ENCODE measurements at regions not wholly inside any gene's neighbourhood (a gene's known extent, or its start where the extent isn't known, plus 50 kb on each side); places are given as distances from the start of the nearest gene placed in this dataset.

DNA sequence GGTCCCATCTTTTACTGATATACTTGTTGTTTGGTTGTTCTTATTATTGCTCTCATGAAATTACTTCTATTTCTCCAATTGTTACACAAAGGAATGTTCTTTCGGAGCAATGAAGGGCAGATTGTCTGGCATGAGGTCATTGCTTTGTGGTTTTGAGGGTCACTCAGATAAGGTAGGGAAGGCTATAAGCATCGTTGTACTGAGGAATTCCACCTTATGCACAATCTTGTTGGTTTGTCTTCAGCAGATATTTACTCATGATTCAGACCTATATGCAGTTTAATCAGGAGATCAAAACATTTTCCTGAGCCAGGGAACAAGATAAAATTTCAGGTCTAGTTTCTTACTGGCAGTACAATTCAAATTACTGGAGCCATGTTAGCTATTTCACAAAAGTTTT, 163.0 kb upstream of the SPHKAP start:
- no peak for DNase-seq
- no peaks in the 10 kb centered on the region for H3K36me3 Mint-ChIP-seq (ENCODE audit: low read depth)
- ATAC-seq, result no peak
- no peaks in the 10 kb centered on the region for H3K4me1 Mint-ChIP-seq
- H3K9me3 Mint-ChIP-seq, result peaks cover 28% of the 10 kb centered on the region
- H3K27ac Mint-ChIP-seq, result no peak overlapping the region
- H3K27me3 Mint-ChIP-seq, result no peaks in the 10 kb centered on the region
- no peak overlapping the region for H3K4me3 Mint-ChIP-seq

DNA sequence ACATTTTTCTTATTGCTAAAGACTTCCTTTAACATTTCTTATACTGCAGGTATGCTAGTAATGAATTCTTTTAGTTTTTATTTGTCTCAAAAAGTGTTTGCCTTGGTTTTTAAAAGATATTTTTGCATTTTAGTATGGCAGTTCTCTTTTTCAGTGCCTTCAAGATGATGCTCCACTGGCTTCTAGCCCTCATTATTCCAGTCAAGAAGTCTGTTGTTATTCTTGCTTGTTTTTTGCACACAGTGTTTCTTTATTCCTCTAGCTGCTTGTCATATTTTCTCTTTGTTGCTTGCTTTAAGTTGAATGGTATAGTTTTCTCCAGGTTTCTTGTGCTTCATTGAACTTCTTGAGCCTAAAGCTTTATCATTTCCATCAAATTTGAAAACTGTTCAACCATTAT, 158.0 kb upstream of the SPHKAP start:
- no peak for ATAC-seq
- no peaks in the 10 kb centered on the region for H3K36me3 Mint-ChIP-seq (ENCODE audit: low read depth)
- H3K4me3 Mint-ChIP-seq, result no peak overlapping the region
- no peaks in the 10 kb centered on the region for H3K27me3 Mint-ChIP-seq
- H3K27ac Mint-ChIP-seq, result no peak overlapping the region
- no peaks in the 10 kb centered on the region for H3K4me1 Mint-ChIP-seq
- DNase-seq, result no peak
- peaks cover 27% of the 10 kb centered on the region for H3K9me3 Mint-ChIP-seq

DNA sequence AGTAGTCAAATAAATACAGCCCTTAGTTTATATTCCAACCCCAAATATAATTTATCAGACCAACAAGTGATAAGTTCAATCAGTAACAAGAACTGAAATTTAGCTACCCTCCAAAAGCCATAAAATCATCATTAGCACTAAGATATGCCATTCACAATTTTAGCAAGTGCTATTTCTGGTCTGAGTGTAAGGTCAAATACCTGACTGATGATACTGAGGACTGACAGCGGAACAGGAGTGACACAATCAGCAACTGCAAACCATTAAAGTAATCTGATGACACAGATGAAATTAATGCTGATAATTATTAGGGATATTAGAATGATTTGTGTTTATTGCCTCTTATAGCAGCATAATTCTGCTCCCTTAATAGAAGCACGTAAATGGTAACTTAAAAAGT, 152.7 kb upstream of the SPHKAP start:
- H3K9me3 Mint-ChIP-seq, result peaks cover 12% of the 10 kb centered on the region
- H3K36me3 Mint-ChIP-seq (ENCODE audit: low read depth), result no peaks in the 10 kb centered on the region
- DNase-seq (no peak), ATAC-seq (no peak)
- no peak overlapping the region for H3K27ac Mint-ChIP-seq
- H3K4me3 Mint-ChIP-seq, result no peak overlapping the region
- no peaks in the 10 kb centered on the region for H3K4me1 Mint-ChIP-seq
- no peaks in the 10 kb centered on the region for H3K27me3 Mint-ChIP-seq

DNA sequence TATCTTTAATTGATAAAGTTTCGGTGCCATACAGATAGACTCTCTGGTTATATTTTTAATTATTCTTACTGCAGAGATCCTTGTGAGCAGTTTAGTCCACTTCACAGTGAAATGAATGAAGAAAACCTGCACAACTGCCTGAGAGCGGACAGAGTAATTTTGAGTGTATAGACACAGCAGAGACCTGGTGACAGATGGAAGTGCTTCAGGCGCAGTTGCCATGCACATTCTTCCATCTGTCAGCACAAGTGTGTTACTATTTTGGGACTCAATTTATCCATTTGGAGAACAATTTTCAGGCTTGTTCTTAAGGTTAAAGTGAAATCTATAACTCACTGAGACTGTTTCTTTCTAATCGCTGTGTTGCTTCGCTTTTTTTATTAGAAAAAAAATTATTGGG, 147.8 kb upstream of the SPHKAP start:
- H3K4me1 Mint-ChIP-seq, result no peaks in the 10 kb centered on the region
- H3K9me3 Mint-ChIP-seq, result peaks cover 28% of the 10 kb centered on the region
- ATAC-seq, result no peak
- no peak overlapping the region for H3K27ac Mint-ChIP-seq
- H3K36me3 Mint-ChIP-seq (ENCODE audit: low read depth), result no peaks in the 10 kb centered on the region
- DNase-seq, result no peak
- no peak overlapping the region for H3K4me3 Mint-ChIP-seq
- H3K27me3 Mint-ChIP-seq, result no peaks in the 10 kb centered on the region

DNA sequence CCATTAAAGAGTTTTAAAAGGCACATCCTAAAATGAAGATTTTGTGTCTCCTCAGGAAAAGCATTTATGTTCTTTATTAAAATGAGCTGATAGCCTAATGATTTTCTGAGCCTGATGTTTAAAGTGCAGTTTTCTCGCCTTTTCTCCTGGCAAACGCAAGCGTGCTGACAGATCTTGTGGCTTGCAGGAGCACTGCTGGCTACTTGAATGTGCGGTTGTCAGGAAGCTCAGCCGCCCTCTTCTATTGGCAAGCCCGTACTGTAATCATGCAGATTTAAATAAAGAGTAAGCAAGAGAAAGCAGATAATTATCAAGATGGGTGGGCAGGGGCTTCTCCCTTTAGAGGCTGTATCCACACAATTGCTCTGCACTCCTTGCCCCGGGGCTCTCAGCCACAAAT, 139.5 kb upstream of the SPHKAP start:
- H3K4me1 Mint-ChIP-seq, result no peaks in the 10 kb centered on the region
- ATAC-seq (no peak), DNase-seq (no peak)
- H3K36me3 Mint-ChIP-seq (ENCODE audit: low read depth), result no peaks in the 10 kb centered on the region
- H3K9me3 Mint-ChIP-seq, result peaks cover 10% of the 10 kb centered on the region
- no peak overlapping the region for H3K27ac Mint-ChIP-seq
- H3K4me3 Mint-ChIP-seq, result no peak overlapping the region
- no peaks in the 10 kb centered on the region for H3K27me3 Mint-ChIP-seq

DNA sequence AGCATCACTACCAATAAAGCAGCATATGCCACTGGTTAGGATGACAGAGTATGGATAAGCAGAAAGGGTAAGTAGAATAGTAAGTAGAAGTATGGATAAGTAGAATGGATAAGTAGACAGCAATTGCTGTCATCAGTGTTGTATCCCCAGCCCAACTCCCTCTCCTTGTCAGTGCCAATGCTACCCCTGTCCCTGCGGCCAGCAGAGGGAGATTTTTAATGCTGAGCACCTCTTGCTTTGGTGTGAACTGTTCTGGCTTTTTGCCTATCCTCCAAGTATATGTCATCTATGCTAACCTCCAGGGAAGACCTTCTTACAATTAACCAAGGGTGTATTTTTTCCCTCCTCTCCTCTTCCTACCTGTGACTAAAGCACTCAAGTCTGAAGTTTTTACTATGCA, 136.7 kb upstream of the SPHKAP start:
- Mint-ChIP-seq H3K4me3 (no peak overlapping the region), H3K27me3 (no peaks in the 10 kb centered on the region), H3K27ac (no peak overlapping the region), H3K36me3 (ENCODE audit: low read depth) (no peaks in the 10 kb centered on the region), H3K9me3 (peaks cover 10% of the 10 kb centered on the region), H3K4me1 (no peaks in the 10 kb centered on the region)
- ATAC-seq, result no peak
- no peak for DNase-seq

DNA sequence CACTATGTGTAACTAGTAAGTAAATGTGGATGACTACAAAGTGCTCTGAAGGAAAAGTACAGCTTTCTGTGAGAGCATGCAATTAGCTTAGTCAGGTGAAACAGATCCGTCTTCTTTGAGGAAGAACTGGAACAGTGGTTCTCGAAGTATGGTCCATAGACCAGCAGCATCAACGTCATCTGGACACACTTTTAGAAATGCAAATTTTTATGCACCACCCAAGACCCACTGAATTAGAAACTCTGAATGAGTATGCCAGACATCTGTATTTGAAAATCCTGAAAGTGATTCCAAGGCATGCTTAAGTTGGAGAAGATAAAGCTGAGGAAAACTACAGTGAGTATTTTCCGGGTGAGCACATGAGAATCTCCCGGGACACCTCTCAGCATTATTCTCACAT, 130.7 kb upstream of the SPHKAP start:
- Mint-ChIP-seq H3K9me3 (peaks cover 23% of the 10 kb centered on the region), H3K27me3 (no peaks in the 10 kb centered on the region), H3K27ac (no peak overlapping the region), H3K36me3 (ENCODE audit: low read depth) (no peaks in the 10 kb centered on the region), H3K4me3 (no peak overlapping the region), H3K4me1 (no peaks in the 10 kb centered on the region)
- no peak for DNase-seq
- no peak for ATAC-seq

DNA sequence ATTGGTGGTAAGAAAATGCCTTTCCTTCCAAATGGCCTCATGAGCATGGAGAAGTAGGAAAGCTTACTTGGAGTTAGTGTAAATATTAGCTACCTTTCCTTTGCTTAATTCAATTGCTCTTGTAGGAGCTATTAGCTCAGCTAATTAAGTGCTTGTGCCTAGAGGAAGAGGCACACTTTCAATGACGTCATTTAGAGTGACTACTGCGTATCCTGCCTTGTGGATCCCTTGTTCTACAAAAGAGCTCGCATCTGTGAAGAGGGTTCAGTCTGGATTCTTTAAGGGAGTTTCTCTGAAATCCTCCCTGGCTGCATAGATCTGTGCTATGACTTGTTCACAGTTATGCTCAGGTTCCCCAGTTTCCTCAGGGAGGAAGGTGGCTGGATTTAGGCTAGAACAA, 122.5 kb upstream of the SPHKAP start:
- ATAC-seq (no peak), DNase-seq (no peak)
- no peaks in the 10 kb centered on the region for H3K27me3 Mint-ChIP-seq
- H3K27ac Mint-ChIP-seq, result no peak overlapping the region
- H3K4me1 Mint-ChIP-seq, result no peaks in the 10 kb centered on the region
- no peak overlapping the region for H3K4me3 Mint-ChIP-seq
- no peaks in the 10 kb centered on the region for H3K36me3 Mint-ChIP-seq (ENCODE audit: low read depth)
- H3K9me3 Mint-ChIP-seq, result peaks cover 22% of the 10 kb centered on the region

DNA sequence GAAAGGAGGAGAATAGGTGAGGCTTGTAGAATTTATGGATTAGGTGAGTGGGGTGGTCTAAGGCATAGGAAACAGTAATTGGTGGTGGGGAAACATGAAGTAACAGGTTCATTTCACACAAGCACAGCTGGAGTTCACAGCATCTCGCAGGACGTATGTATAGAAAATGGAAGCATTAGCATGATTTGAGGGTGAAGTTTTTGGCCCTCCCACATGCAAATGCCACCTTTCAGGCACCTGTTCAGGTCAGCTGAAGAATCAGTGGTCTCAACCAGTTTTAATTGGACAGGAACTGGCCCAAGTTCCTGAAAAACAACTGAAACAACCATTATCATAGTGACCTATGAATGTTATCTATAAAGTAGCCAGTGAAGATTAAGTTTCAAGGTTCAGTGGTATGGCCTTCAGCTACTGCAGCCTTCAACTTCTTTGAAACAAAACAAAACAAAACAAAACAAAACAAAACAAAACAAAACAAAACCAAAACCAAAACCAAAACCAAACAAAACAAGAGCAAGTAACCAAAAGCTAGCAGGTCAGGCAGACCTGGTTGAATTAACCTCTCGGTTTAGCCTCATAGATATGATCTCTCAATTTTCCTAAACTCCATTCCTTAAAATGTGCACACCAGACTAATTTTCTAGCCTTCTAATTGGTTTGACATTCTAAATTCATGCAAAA, 102.1 kb upstream of the SPHKAP start:
- Mint-ChIP-seq H3K9me3 (no peaks in the 10 kb centered on the region), H3K4me3 (no peak overlapping the region), H3K27ac (no peak overlapping the region), H3K27me3 (no peaks in the 10 kb centered on the region), H3K4me1 (no peaks in the 10 kb centered on the region), H3K36me3 (ENCODE audit: low read depth) (no peaks in the 10 kb centered on the region)
- DNase-seq, result no peak
- no peak for ATAC-seq

DNA sequence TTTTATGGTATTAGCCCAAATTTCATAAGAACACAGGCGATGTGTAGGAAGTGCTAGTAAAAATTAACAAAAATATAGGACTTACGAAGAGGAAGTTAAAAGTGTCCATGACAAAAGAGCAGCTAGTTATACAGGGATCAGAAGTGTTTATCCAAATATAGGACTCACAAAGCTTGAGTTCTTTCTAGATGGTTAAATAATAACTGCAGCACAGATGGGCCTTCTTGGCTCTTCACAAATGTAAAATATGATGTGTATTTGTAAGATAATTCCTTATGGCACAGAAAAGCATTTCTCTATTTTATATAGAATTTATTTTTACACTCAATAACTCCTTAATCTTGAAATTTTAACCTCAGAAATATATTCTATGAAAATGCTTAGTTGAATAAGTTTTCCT, 100.9 kb upstream of the SPHKAP start:
- Mint-ChIP-seq H3K4me3 (no peak overlapping the region), H3K4me1 (no peaks in the 10 kb centered on the region), H3K27me3 (no peaks in the 10 kb centered on the region), H3K27ac (no peak overlapping the region), H3K9me3 (no peaks in the 10 kb centered on the region), H3K36me3 (ENCODE audit: low read depth) (no peaks in the 10 kb centered on the region)
- ATAC-seq (no peak), DNase-seq (no peak)

DNA sequence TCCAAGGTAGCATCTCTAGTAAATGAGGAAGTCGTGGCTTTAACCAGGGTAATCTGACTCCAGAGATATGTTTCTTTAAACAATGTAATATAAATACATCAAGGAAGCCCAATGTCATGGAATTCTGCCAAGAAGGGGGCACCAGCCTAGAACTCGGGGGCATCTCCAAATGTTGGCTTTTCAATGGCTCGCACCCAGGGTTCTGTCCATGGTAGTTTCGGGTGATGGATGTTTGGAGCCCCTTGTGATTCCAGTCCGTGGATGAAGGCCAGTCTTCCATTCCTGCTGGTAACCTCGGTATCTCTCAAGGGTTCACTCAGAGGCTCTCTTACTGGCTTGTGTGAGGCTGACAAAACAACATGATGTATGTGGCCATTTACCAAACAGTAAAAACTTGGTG, 91.7 kb upstream of the SPHKAP start:
- H3K4me3 Mint-ChIP-seq, result no peak overlapping the region
- no peak overlapping the region for H3K27ac Mint-ChIP-seq
- ATAC-seq (no peak), DNase-seq (no peak)
- no peaks in the 10 kb centered on the region for H3K4me1 Mint-ChIP-seq
- H3K9me3 Mint-ChIP-seq, result peaks cover 7% of the 10 kb centered on the region
- no peaks in the 10 kb centered on the region for H3K36me3 Mint-ChIP-seq (ENCODE audit: low read depth)
- no peaks in the 10 kb centered on the region for H3K27me3 Mint-ChIP-seq

DNA sequence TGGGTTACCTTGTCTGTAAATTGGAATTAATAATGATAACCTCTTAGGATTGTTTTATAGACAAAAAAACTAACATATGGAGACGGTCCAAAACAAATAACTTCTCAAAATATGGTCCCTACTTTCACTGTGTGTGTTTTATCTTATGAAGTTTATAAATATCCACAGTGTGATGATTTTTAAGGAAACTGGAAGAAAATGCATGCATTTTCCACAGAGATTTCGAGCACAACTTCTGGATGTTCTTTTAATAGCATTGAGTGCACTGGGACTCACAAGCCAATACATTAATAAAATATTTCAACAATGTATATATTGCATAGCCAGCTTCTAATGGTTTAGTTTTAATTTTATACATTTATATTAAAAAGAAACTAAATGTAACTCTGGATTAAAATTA, 87.9 kb upstream of the SPHKAP start:
- no peaks in the 10 kb centered on the region for H3K36me3 Mint-ChIP-seq (ENCODE audit: low read depth)
- no peak for ATAC-seq
- peaks cover 18% of the 10 kb centered on the region for H3K9me3 Mint-ChIP-seq
- H3K4me1 Mint-ChIP-seq, result no peaks in the 10 kb centered on the region
- H3K4me3 Mint-ChIP-seq, result no peak overlapping the region
- no peak overlapping the region for H3K27ac Mint-ChIP-seq
- H3K27me3 Mint-ChIP-seq, result no peaks in the 10 kb centered on the region
- no peak for DNase-seq

DNA sequence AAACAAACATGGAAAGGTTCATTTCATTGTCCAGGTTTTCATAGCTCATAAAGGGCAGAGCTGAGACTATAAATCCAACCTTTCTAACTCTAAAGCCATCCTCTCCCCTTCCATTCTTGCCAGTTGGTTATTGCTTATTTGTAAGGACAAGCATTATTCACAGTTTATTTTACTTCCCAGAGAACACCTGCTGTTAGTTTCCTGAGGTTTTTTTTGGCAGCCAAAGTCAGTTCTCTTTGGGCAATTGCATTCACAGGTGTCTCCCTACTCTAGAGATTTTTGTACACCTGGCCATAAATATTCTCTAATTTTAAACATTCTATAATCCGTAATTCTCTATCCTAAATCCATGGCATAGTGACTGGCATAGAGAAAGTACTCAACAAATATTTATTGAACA, 87.3 kb upstream of the SPHKAP start:
- ATAC-seq (no peak), DNase-seq (no peak)
- Mint-ChIP-seq H3K9me3 (peaks cover 12% of the 10 kb centered on the region), H3K27ac (no peak overlapping the region), H3K36me3 (ENCODE audit: low read depth) (no peaks in the 10 kb centered on the region), H3K4me1 (no peaks in the 10 kb centered on the region), H3K4me3 (no peak overlapping the region), H3K27me3 (no peaks in the 10 kb centered on the region)

DNA sequence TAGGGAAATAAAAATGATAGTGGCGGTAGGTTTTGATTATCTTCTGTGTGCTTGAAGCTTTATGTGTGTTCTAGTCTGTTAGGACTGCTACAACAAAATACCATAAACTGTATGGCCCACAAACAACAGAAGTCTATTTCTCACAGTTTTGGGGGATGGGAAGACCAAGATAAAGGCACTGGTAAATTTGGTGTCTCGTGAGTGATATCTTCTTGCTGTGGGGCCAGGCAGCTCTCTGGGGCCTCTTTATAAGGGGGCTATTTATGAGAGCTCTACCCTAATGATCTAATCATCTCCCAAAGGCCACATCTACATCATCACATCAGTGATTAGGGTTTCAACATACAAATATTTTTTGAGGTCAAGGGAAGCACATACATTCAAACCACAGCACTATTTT, 86.8 kb upstream of the SPHKAP start:
- Mint-ChIP-seq H3K4me1 (no peaks in the 10 kb centered on the region), H3K9me3 (peaks cover 11% of the 10 kb centered on the region), H3K36me3 (ENCODE audit: low read depth) (no peaks in the 10 kb centered on the region), H3K27me3 (no peaks in the 10 kb centered on the region), H3K4me3 (no peak overlapping the region), H3K27ac (no peak overlapping the region)
- ATAC-seq, result no peak
- no peak for DNase-seq

DNA sequence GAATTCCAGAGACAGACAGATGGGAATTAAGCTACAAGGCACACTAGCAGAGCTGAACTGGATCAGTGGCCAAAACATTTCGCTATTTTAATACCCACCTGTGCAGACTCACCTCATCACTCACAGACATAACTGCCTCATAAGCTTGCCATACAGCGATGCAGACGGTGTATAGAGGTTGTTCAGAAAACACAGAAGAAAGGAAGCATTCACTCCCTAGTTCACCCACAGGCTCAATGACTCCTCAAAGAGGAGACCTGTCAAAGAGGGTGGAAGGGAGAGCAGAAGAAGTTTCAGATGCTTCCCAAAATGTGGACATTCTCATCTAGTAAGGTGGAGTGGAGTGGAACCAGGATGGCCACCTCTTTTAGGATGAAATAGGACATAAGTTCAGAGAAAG, 81.7 kb upstream of the SPHKAP start:
- Mint-ChIP-seq H3K4me3 (no peak overlapping the region), H3K27ac (no peak overlapping the region), H3K4me1 (no peaks in the 10 kb centered on the region), H3K27me3 (no peaks in the 10 kb centered on the region), H3K36me3 (ENCODE audit: low read depth) (no peaks in the 10 kb centered on the region), H3K9me3 (peaks cover 16% of the 10 kb centered on the region)
- ATAC-seq (no peak), DNase-seq (no peak)

DNA sequence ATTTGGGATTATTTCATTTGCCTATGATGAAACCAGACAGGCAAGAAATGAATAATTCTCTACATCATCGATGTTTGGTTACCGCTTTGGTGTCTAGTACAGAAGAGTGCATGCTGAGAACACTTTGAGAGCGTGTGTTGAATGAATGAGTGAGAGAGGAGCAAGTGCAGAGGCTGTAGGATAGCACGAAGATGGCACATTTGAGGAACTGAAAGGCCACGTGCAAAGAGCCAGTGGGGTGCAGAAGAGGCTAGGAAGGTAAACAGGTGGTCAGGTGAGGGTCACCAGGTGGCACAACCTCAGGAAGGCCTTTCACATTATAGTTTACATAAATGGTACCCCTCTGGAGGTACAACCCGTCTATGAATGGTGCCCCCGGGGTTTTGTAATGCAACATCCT, 80.1 kb upstream of the SPHKAP start:
- ATAC-seq, result no peak
- Mint-ChIP-seq H3K36me3 (ENCODE audit: low read depth) (no peaks in the 10 kb centered on the region), H3K9me3 (peaks cover 11% of the 10 kb centered on the region), H3K4me1 (no peaks in the 10 kb centered on the region), H3K4me3 (no peak overlapping the region), H3K27ac (no peak overlapping the region), H3K27me3 (no peaks in the 10 kb centered on the region)
- no peak for DNase-seq

Data from activated naive CD8-positive, alpha-beta T cell treated with anti-CD3 and anti-CD28 coated beads, Interleukin-2, amount 50 U/mL, for 24 hours (primary cell).